Uterus (tissue), 2 donors: ENCODE measurements at regions not wholly inside any gene's neighbourhood (a gene's known extent, or its start where the extent isn't known, plus 50 kb on each side); places are given as distances from the start of the nearest gene placed in this dataset.

Experiments
- POLR2A ChIP-seq, 2 donors: fragments of 450-650 bp; IDR thresholded peaks; one replicate each; pipeline ENCODE4 v1.6.1; 2016; ENCODE audit warnings: antibody characterized with exemption in 2 of 2, mild to moderate bottlenecking in 1 of 2, moderate library complexity in 1 of 2
- TF ChIP-seq, protein P1 (sequence below), 4 experiments: fragments of 200-600 bp in 2 of 4; fragments of 450-650 bp in 2 of 4; sonication (generic) in 2 of 4; IDR thresholded peaks; one replicate each; pipeline ENCODE4 v1.5.1; 2016 to 2019; ENCODE audit warnings: antibody characterized with exemption in 4 of 4, mild to moderate bottlenecking in 2 of 4, moderate library complexity in 1 of 4

DNA sequence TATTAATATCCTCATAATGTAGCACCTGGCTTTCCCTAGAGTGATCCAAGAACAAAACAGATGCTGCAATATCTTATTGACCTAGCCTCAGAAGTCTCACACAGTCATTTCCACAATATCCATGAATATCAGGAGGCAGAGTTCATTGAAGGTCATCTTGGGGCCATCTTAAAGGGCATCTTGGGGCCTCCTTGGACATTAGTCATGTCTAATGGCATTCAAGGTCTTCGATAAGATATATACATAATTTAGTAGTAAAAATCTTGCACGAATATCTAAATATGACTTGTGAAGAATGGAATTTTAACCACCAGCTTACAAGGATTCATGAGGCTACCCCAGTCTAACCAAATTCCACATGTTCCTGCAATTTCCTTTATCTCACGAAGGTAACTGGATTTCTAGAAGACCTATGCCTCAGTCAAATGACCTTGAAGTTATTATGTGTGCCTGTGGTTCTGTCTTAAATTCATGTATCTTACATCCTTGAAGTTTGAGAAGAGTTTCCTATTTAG, 163.6 kb upstream of the SPEF2 start:
- no peak for TF ChIP-seq POLR2A (IDR thresholded peaks at IDR 0.05)
- TF ChIP-seq, protein P1, sequence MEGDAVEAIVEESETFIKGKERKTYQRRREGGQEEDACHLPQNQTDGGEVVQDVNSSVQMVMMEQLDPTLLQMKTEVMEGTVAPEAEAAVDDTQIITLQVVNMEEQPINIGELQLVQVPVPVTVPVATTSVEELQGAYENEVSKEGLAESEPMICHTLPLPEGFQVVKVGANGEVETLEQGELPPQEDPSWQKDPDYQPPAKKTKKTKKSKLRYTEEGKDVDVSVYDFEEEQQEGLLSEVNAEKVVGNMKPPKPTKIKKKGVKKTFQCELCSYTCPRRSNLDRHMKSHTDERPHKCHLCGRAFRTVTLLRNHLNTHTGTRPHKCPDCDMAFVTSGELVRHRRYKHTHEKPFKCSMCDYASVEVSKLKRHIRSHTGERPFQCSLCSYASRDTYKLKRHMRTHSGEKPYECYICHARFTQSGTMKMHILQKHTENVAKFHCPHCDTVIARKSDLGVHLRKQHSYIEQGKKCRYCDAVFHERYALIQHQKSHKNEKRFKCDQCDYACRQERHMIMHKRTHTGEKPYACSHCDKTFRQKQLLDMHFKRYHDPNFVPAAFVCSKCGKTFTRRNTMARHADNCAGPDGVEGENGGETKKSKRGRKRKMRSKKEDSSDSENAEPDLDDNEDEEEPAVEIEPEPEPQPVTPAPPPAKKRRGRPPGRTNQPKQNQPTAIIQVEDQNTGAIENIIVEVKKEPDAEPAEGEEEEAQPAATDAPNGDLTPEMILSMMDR (IDR thresholded peaks at IDR 0.05): no peak
